HL-60/S4 treated with retinoic acid at 250 ng/mL for 4 days and 3 days (cell line): ENCODE measurements at regions not wholly inside any gene's neighbourhood (a gene's known extent, or its start where the extent isn't known, plus 50 kb on each side); places are given as distances from the start of the nearest gene placed in this dataset.

ENCODE experiments used
- in situ Hi-C: fragments of 300-500 bp; cut with MboI; formaldehyde crosslinking; loops from 2 replicates; pipeline ENCODE4 v1.7.0; 2022; ENCODE audit warnings: low sequenced_read_pairs

- in situ Hi-C loops = no loop called here
These were observed 556.3 kb downstream of the LTN1 start for GRCh38 chr21:28436286-28436932.

DNA sequence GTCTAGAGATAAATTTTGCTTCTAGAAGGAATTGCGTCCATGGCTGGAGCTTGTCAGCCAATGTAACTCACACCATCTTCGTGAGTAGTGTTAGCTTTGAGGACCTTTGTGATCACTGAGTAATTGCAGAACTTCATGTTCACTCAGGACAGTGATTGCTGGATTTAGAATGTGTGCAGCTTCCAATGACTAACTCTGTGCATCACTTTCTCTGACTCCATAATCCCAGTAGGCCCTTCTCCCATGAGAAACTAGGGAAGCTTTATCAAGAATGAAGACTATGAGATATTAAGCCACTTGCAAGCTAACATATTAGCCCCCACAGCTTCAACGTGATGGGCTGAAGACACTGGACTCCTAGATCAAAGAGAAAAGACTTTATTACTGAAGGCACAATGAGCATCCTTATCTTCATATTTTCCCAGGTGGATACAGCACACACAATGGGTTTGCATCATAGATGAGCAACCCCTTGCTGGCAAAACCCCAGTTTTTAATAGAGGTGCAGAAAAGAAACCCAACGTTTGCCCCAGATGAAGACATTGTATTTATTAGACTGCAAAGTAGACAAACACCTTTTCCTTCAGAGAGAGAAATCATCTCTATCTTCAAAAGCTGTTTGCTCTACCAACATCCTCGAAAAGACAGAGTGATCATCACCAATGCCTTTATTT lies 561.0 kb downstream of the LTN1 start:
- in situ Hi-C loops = no loop called here

- in situ Hi-C loops = no loop called here
These were observed 561.7 kb downstream of the LTN1 start for GRCh38 chr21:28431022-28431421.

DNA sequence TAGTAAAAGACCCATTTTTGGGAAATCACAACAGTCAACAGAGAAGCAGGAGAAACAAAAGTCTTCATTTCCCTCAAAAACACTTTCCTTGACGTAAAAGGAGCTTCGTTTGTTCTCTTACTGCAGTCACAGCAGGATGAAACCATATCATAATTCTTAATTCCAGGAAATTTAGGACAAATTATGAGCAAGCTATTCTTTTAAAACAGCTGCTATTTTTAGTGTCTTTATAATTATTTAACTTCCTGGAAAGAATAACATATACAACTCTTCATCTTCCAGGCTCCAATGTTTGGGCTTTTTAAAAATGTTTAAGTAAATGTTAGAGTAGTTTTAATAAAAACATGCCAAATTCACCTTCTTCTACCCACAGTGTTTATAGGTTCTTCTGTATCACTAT lies 563.5 kb downstream of the LTN1 start:
- in situ Hi-C loops = no loop called here

DNA sequence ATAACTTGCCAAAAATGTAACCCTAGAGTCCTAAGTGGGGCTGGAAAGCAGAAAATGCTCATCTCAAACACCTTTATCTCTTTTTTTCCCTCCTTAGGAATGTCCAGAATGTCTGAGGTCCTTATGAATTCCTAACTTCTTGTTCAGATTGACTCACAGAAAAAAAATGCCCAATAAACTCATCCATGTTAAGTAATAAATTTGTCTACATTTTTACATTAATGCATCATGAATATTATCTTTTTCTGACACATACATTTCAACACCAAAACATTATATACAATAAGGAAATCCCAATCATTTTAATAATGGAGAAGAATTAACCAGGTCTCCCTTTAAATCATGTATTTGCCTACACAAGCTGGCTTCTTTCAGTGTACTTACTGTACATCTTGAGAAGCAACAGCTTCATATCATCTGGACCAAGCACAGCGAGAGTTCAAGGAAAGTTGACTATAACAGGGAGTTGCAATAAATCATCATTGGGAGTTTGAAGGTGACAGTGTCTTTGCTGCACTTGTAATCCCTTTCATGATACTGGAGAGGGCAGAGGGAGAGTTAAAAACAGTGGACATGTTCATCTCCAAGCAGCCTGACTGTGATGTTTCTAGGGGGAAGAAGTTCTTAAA lies 565.2 kb downstream of the LTN1 start:
- in situ Hi-C loops = no loop called here

GRCh38 chr21:28426545-28426944 lies 566.1 kb downstream of the LTN1 start:
- in situ Hi-C loops = no loop called here

- in situ Hi-C loops = no loop called here
These were observed 569.0 kb downstream of the LTN1 start for GRCh38 chr21:28423521-28424190.

- in situ Hi-C loops = no loop called here
These were observed 570.8 kb downstream of the LTN1 start for GRCh38 chr21:28421716-28422524.

DNA sequence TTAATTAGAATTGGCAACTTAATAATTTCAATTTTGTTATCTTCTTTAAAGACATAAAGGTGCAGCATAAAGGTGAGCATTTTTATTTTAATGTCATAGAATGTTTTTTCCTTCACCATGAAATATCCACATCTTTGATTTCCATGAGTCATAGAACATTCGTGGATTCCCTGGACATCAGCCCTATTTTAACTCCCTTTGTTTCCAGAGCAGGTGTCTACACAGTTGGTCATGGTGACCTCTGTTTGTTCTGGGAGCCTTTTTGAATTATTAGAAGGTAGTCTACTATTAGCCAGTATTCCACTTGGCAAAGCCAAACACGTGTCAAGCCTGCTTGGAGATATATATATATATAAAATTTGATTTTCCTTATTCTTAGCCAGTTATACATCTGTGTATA lies 572.9 kb downstream of the LTN1 start:
- in situ Hi-C loops = no loop called here

DNA sequence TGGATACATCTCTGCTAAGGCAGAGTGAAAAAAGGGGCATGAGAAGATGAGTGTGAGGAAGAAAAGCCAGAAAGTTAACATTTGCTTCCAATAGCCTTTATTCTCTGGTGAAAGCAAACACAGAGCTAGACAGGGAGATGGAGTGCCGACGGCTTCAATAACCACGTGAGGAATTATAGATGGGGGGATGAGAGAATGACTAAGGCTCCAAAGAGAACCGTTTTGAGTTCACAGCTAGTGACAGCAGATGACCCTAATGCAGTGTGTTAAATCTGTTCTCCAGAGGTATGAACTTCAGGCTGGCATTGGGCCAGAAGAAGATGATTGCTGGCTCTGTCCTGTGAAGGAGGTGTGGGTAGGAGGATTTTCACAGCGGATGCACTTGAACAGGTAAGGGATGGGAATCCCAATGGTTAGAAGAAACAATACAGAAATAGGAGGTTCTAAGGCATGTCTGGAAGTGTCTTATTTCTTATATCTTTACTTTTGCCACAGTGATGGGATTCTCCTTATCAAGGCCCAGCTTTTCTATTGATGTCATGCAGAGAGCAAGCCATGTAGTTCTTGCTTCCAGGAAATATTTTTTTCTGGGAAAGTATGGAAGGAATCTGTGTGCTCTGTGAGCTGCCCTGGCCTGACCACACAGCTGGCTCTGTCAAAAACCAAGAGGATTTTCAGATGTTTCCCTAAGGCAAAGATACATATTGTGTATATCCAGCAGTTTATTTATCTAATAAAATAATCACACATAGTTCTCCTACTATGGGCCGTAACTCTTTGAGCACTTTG lies 573.8 kb downstream of the LTN1 start:
- in situ Hi-C loops = no loop called here

- in situ Hi-C loops = no loop called here
These were observed 582.4 kb downstream of the LTN1 start for GRCh38 chr21:28410256-28410655.

GRCh38 chr21:28402616-28402989 lies 590.1 kb downstream of the LTN1 start:
- in situ Hi-C loops = no loop called here

DNA sequence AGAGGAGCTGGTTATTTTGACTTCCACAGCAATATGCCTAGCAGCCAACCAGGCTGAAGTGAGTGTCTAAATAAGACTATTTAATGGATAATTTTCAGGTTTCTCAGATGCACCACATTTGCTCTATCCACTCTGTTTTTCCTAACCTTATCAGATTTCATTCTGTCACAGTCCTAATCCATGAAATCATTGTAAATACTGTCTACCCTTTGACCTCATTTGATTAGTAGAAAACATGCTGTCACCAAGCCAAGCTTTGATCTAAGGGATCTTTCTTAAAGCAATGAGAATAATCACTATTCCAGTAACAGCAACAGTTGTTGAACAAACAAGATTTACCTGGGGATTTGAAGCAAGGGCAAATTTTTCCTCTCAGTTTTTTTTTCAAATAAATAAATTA lies 595.6 kb downstream of the LTN1 start:
- in situ Hi-C loops = no loop called here

- in situ Hi-C loops = no loop called here
These were observed 596.3 kb downstream of the LTN1 start for GRCh38 chr21:28396421-28396820.

DNA sequence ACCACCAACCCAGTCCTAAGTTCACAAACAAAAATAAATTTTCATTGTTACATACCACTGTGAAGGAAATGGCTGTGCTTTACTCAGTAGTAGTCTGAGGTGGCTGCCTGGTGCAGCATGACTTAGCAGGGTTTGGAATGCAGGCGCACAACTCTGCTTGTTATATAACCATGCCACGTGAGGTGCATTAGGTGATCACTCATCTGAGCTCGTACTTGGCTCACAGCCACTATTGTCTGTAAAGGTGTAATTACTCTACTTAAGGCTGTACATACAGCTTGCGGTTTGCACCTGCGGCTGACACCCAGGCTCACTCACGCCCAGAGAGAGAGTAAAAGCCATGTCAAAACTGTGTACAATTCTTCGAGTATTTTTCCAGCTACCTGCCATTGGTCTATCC lies 599.4 kb downstream of the LTN1 start:
- in situ Hi-C loops = no loop called here

DNA sequence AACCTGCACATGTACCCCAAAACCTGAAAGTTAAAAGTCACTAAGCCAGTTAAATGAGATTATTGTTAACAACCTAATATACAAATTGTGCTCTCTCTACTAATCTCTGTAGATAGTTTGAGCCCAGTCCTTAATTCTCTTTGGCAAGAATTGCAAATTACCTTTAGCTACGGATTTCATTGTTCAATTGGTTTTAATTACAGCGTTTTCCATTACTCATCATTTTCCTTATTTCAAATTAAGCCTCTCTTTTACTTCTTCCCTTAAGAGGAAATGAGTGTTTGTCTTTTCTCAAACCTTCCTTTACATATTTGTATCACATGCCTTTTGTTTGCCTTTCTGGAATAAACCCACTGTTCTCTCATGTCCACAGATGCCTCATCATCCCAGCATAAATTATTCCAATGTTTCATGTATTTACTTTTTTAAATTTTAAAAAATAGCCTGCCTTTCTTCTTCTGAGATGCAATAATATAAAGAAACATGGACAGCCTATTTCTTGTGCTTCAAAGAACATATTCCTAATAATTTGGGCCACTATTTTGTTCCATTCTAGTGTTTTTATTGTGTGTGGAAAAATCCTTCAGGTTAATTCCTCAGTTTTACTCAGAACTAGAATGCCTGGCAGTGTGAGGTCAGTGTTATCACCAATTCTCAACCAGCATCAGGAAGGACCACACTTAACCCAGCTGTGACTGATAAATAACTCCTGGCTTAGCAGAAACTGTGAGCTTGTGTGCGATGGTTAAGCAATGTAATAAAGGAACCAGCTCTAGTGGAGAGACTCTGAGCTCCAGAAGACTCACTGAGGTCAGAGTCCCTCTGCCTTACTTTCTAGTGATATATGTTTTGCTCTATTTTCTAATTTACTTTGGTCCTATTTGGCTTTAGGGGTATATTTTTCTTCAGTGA lies 600.5 kb downstream of the LTN1 start:
- in situ Hi-C loops = no loop called here

- in situ Hi-C loops = no loop called here
These were observed 605.5 kb downstream of the LTN1 start for GRCh38 chr21:28387220-28387619.

DNA sequence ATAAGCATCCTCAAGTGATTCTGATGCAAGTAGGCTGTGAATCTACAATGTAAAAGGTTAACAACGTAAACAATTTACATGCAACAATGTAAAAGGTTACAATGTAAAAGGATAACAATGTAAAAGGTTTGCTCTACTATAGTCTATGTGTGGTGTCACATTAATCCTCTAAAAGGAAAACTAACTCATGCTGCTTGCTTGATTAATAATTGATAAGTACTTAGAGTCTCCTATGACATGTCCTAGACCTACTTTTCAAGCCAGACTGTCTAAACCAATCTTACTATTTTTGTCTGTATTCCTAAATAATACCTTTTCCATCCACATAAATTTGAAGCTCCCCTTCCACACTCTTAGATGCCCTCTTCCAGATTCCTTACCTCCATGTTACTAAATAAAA lies 606.8 kb downstream of the LTN1 start:
- in situ Hi-C loops = no loop called here
